Panc1 (cell line): ENCODE measurements at regions not wholly inside any gene's neighbourhood (a gene's known extent, or its start where the extent isn't known, plus 50 kb on each side); places are given as distances from the start of the nearest gene placed in this dataset.

Experiments used
- ATAC-seq: fragments of 200-7000 bp; cut with Tn5 transposase; 2 replicates; pipeline ENCODE4 v1.9.1; 2020; ENCODE audit warnings: mild to moderate bottlenecking, moderate library complexity
- BruUV-seq: library from RNA; stranded (reverse); fragments of 400-500 nt; replicated peaks from 2 replicates; lab custom pipeline; 2021; lab: Mats Ljungman, UMichigan
- CTCF ChIA-PET: fragments of 300-600 bp; sonication (Branson Sonifier 250); formaldehyde crosslinking; loops from one replicate; lab custom pipeline; 2022; ENCODE audit warnings: antibody characterized with exemption; lab: Charles Lee
- POLR2A ChIA-PET: fragments of 300-600 bp; sonication (Branson Sonifier 250); formaldehyde crosslinking; loops from one replicate; lab custom pipeline; 2022; ENCODE audit warnings: antibody characterized with exemption; lab: Charles Lee
- DNase-seq: peaks from one replicate; pipeline ENCODE4 v3.0.0-alpha.2; 2010; ENCODE audit warnings: low read depth, low spot score
- H3K27ac ChIP-seq: 2 replicates; pipeline ENCODE4 v1.5.1; 2011; ENCODE audit warnings: mild to moderate bottlenecking, low read length, inconsistent platforms
- H3K27me3 ChIP-seq: fragments of 200-500 bp; sonication (Bioruptor generic); 2 replicates; pipeline ENCODE4 v1.6.0; 2014; ENCODE audit warnings: low read length, inconsistent platforms; ENCODE audit not compliant: control insufficient read depth, insufficient read depth
- H3K36me3 ChIP-seq: fragments of 200-500 bp; sonication (Bioruptor generic); 2 replicates; pipeline ENCODE4 v1.5.1; 2014; ENCODE audit warnings: inconsistent platforms, mild to moderate bottlenecking, low read length, moderate library complexity; ENCODE audit not compliant: control insufficient read depth, insufficient read depth
- H3K4me1 ChIP-seq: 2 replicates; pipeline ENCODE4 v1.5.1; 2011; ENCODE audit warnings: inconsistent platforms, mild to moderate bottlenecking, low read length, moderate library complexity; ENCODE audit not compliant: control insufficient read depth, insufficient read depth
- H3K4me3 ChIP-seq, 2 experiments: 2 replicates each; pipeline ENCODE4 v1.5.1; 2011 to 2012; ENCODE audit warnings: low read depth in 2 of 2, low read length in 2 of 2, mild to moderate bottlenecking in 2 of 2, inconsistent platforms in 1 of 2, moderate library complexity in 1 of 2
- H3K9me3 ChIP-seq: fragments of 200-500 bp; sonication (Bioruptor generic); 2 replicates; pipeline ENCODE4 v1.5.1; 2014; ENCODE audit warnings: low read depth, mild to moderate bottlenecking, inconsistent platforms, low read length, moderate library complexity; ENCODE audit not compliant: control insufficient read depth, insufficient read depth
- CTCF ChIP-seq: fragments of 450-650 bp; IDR thresholded peaks from 2 replicates; pipeline ENCODE4 v1.5.1; 2017; ENCODE audit warnings: mild to moderate bottlenecking
- POLR2AphosphoS5 ChIP-seq: IDR thresholded peaks from 2 replicates; pipeline ENCODE4 v1.6.1; 2012; ENCODE audit warnings: mild to moderate bottlenecking, low read depth, low read length, moderate library complexity
- REST ChIP-seq, 2 experiments: IDR thresholded peaks; 2 replicates each; pipeline ENCODE4 v1.6.1; 2011 to 2012; ENCODE audit warnings: low read depth in 2 of 2, control low read depth in 1 of 2, low read length in 1 of 2, mild to moderate bottlenecking in 1 of 2, moderate library complexity in 1 of 2; ENCODE audit not compliant: insufficient read depth in 1 of 2
- SIN3A ChIP-seq: IDR thresholded peaks from 2 replicates; pipeline ENCODE4 v1.6.1; 2012; ENCODE audit warnings: low read depth, mild to moderate bottlenecking, low read length, moderate library complexity, borderline replicate concordance; ENCODE audit not compliant: insufficient read depth
- TCF7L2 ChIP-seq: IDR thresholded peaks from 2 replicates; pipeline ENCODE4 v1.6.1; 2011; ENCODE audit warnings: mild to moderate bottlenecking, low read depth, low read length, inconsistent platforms
- in situ Hi-C: cut with HindIII; loops from 2 replicates; pipeline ENCODE4 v1.10.0; 2016; ENCODE audit warnings: low sequenced_read_pairs, low pct_unique_long_range_greater_than_20kb
- intact Hi-C: fragments of 100-400 bp; cut with micrococcal nuclease; formaldehyde crosslinking; loops from one replicate; pipeline ENCODE4 v1.10.0; 2022; ENCODE audit not compliant: unreplicated experiment

GRCh38 chr16:72256398-72257066 is 84.6 kb upstream of the PMFBP1 start:
- DNase-seq: no peak
- Histone ChIP-seq H3K4me1 (no peaks in the 10 kb centered on the region), H3K27me3 (no peaks in the 10 kb centered on the region), H3K27ac (no peak overlapping the region), H3K9me3 (no peaks in the 10 kb centered on the region), H3K4me3 (no peak overlapping the region), H3K36me3 (no peaks in the 10 kb centered on the region)
- in situ Hi-C loops (no loop called here), intact Hi-C loops (no loop called here)
- no TSS peak for BruUV-seq
- CTCF ChIA-PET: no interaction called here
- TF ChIP-seq SIN3A (no peak), CTCF (no peak), TCF7L2 (no peak), REST (IDR thresholded peaks at IDR 0.05; ENCODE audit: insufficient read depth in 1 of 2, low read depth in 2 of 2, low read length in 1 of 2) (no peak), POLR2AphosphoS5 (no peak)
- ATAC-seq: no peak
- POLR2A ChIA-PET: no interaction called here

- intact Hi-C loops (no loop called here), in situ Hi-C loops (no loop called here)
- ATAC-seq: no peak
- H3K4me1 ChIP-seq: no peaks in the 10 kb centered on the region
- no peak overlapping the region for H3K4me3 ChIP-seq
- H3K36me3 ChIP-seq: no peaks in the 10 kb centered on the region
- no TSS peak for BruUV-seq
- DNase-seq: no peak
- no peaks in the 10 kb centered on the region for H3K9me3 ChIP-seq
- no peak overlapping the region for H3K27ac ChIP-seq
- ChIA-PET CTCF (no interaction called here), POLR2A (no interaction called here)
- H3K27me3 ChIP-seq: no peaks in the 10 kb centered on the region
- TF ChIP-seq CTCF (no peak), TCF7L2 (no peak), REST (IDR thresholded peaks at IDR 0.05; ENCODE audit: insufficient read depth in 1 of 2, low read depth in 2 of 2, low read length in 1 of 2) (no peak), POLR2AphosphoS5 (no peak), SIN3A (no peak)
Measured at GRCh38 chr16:72255786-72256185, 83.8 kb upstream of the PMFBP1 start.
